ENCODE measurements at regions not wholly inside any gene's neighbourhood (a gene's known extent, or its start where the extent isn't known, plus 50 kb on each side); places are given as distances from the start of the nearest gene placed in this dataset.
"Not testable (repeated sequence)": the region's sequence is repeated elsewhere in the genome, so short reads cannot be mapped to it uniquely, and the experiment has no call there.

DNA sequence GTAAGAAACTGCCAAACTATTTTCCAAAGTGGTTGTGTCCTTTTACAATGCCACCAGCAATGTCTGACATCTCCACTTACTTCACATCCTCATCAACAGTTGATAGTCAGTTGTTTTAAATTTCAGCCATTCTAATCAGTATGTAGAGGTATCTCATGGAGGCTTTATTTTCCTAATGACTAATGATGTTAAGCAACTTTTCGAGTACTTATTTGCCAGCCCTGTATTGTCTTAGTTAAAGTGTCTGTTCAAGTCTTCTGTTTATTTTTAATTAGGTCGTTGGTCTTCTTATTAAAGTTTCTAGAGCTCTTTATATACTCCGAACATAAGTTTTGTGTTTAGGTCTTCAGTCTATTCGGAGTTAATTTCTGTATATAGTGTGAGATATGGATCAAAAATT is 54.9 kb upstream of the NBPF12 start:
- not testable (repeated sequence) for ATAC-seq; DNase-seq (ENCODE audit: low spot score in 2 of 2); H3K36me3 Mint-ChIP-seq; H3K27ac Mint-ChIP-seq; H3K9me3 Mint-ChIP-seq

DNA sequence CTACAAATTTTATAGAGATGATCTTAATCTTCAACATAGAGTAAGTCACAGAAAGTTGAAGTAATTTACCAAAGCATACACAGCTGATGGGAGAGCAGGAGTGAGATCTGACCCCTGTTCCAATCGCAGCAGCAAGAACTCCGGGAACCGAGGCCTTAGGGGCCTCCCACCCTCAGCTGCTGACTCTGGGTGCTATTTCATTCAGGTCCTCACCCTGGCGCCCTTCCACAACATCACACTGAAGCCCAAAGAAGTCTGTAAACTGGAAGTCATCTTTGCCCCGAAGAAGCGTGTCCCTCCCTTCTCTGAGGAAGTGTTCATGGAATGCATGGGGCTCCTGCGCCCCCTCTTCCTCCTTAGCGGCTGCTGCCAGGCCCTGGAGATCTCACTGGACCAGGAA is 57.0 kb upstream of the NBPF12 start:
- ATAC-seq; DNase-seq (ENCODE audit: low spot score in 2 of 2); H3K27ac Mint-ChIP-seq; H3K36me3 Mint-ChIP-seq; H3K9me3 Mint-ChIP-seq: not testable (repeated sequence)

DNA sequence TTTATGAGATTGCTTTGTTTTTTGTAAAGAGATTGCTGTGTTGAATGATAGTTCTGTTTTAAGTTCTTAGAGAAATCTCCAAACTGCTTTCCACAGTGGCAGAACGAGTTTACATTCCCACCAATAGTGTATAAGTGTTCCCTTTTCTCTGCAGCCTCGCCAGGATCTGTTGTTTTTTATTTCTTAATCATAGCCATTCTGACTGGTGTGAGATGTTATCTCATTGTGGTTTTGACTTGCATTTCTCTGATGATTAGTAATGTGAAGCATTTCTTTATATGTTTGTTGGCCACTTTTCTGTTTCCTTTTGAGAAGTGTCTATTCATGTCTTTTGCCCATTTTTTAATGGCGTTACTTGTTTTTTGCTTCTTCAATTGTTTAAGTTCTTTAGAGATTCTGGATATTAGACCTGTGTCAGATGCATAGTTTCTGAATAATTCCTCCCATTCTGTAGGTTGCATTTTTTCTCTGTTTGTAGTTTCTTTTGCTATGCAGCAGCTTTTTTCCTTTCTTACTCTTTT is 74.3 kb upstream of the NBPF12 start:
- not testable (repeated sequence) for ATAC-seq; DNase-seq (ENCODE audit: low spot score in 2 of 2); H3K36me3 Mint-ChIP-seq; H3K9me3 Mint-ChIP-seq; H3K27ac Mint-ChIP-seq

DNA sequence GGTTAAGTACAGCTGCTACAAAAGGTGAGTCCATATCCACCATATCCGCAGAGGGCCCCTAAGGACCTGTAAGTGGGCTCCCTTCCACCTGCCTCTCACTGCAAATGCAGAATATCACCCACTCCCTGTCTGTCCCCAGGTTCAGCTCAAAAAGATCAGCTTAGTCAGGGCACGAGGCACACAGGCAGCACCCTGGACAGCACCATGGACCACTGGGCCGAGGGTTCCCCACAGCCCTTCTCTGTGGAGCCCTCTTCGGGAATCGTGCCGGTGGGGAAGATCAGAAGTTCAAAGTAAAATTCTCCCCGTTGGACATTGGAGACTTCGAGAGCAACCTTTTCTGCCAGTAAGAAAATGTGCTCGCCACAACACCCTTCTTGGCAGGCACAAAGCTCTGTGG is 85.0 kb upstream of the NBPF12 start:
- H3K36me3 Mint-ChIP-seq; H3K27ac Mint-ChIP-seq; ATAC-seq; H3K9me3 Mint-ChIP-seq; DNase-seq (ENCODE audit: low spot score in 2 of 2): not testable (repeated sequence)

DNA sequence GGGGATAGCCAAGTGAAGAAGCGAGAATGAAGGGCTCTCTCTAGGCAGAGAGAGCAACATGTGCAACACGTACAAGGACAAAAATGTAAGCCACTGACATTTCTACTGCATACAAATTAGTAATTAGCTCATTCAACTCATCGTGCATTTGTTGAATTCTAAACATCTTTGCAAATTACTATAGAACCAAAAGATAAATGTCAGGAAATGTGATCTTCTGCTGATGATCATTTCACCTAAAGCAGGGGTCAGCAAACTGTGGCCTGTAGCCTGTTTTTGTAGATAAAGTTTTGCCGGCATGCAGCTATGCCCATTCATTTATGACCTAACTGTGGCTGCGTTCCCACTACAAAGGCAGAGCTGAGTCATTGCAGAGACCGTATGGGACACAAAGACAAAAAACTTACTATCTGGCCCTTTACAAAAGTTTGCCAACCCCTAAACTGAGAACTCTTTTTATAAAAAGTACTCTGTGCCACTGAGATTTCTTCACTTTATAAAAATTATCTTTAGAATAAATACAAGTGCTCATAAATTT is 87.7 kb upstream of the NBPF12 start:
- not testable (repeated sequence) for H3K9me3 Mint-ChIP-seq; H3K27ac Mint-ChIP-seq; ATAC-seq; H3K36me3 Mint-ChIP-seq; DNase-seq (ENCODE audit: low spot score in 2 of 2)

DNA sequence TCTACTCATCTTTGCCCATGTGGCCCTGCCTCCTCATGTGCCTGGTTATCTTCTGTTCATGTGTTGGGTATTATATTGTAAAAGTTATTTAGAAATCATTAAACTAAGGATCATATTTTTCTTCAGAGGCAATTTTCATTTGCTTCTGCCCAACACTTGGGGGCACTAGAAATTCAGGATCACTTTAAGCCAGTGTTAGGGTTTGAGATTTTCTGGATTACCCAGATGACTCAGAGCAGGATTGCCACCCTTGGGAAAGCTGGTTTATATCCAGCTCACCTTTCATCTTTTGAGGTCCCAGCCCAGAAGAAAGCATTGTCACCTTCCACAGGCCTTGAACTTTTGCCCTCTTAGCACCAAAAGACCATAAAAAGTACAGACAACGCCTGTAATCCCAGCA is 99.4 kb upstream of the NBPF12 start:
- H3K36me3 Mint-ChIP-seq; H3K27ac Mint-ChIP-seq; H3K9me3 Mint-ChIP-seq; DNase-seq (ENCODE audit: low spot score in 2 of 2); ATAC-seq: not testable (repeated sequence)

DNA sequence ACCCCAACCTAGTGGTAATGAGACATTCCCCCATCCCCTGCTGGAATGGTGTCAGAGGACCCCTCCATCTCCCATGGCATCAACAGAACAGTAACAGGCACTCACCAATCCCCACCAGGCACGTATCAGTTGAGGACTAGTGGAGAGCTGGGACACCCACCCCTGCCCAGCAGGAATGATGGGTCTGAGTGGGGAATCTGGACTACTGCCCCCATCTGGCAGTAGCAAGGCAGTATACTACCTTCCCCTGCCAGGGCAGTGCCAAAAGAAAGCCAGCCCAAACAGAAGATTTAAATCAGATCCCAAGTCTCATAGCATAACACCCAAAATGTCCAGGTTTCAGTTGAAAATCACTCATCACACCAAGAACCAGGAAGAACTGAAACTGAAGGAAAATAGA is 111.2 kb upstream of the NBPF12 start:
- not testable (repeated sequence) for H3K27ac Mint-ChIP-seq; H3K36me3 Mint-ChIP-seq; ATAC-seq; DNase-seq (ENCODE audit: low spot score in 2 of 2); H3K9me3 Mint-ChIP-seq

DNA sequence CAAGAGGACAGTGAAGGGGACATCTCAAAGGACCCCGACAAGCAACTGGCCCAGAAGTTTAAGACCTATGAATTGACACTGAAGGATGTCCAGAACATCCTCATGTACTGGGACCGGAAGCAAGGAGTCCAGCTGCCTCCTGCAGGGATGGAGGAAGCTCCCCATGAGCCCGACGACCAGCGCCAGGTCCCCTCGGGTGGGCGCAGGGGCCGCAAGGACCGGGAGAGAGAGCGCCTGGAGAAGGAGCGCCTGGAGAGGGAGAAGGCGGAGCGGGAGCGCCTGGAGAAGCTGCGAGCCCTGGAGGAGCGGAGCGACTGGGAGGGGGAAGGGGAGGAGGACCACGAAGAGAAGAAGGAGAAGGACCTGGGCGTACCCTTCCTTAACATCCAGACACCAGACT is 143.9 kb upstream of the NBPF12 start:
- not testable (repeated sequence) for DNase-seq (ENCODE audit: low spot score in 2 of 2); ATAC-seq; H3K36me3 Mint-ChIP-seq; H3K9me3 Mint-ChIP-seq; H3K27ac Mint-ChIP-seq

DNA sequence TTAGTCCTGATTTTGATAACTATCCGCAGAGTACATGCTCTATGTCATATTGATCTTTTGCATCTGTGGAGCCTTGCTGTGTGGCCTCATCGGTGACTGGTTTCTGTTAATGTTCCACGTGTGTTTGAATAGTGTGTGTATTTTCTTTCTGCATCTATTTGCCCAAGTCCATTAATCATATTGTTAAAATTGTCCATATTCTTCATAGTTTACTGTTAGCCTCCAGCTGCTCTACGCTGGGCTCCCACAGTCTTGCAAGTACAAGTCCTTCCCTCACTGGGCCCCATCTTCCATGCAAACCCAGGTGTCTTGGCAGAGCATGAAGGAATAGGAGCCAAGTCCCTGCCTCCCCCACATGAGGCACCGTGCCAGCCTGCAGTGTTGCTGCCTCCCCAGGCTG is 145.4 kb upstream of the NBPF12 start:
- not testable (repeated sequence) for ATAC-seq; H3K27ac Mint-ChIP-seq; H3K36me3 Mint-ChIP-seq; H3K9me3 Mint-ChIP-seq; DNase-seq (ENCODE audit: low spot score in 2 of 2)

DNA sequence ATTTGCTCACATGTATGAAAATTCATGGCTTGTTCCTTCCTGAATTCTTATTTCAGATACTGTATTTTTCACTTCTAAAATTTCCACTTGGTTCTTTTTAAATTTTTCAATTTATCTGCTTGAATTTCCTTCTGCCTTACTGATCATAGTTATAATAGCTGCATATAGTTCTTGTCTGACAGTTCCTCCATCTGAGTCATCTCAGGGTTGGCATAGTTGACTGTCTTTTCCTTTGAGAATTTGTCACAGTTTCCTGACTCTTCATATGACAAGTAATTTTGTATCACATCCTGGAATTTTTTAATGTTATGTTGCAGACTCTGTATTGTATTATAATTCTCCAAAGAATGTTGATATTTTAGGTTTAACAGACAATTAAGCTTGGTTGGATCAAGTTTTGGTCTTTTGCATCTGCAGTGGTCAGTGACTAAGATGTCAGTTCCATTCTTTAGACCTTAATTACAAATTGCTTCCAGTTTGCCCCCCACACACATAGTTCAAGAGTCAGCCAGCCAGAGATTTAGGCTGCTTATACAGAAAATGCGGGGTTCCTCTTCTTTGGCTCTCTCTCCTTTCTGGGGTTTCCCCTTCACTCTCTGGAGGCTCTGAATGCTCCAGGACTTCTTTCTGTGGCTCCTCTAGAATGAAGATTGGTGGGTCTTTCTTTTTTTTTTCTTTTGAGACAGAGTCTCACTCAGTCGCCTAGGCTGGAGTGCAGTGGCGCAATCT is 153.7 kb upstream of the NBPF12 start:
- ATAC-seq, result peak; percentile 83 to 94
- H3K36me3 Mint-ChIP-seq; H3K27ac Mint-ChIP-seq; DNase-seq (ENCODE audit: low spot score in 2 of 2); H3K9me3 Mint-ChIP-seq: not testable (repeated sequence)

DNA sequence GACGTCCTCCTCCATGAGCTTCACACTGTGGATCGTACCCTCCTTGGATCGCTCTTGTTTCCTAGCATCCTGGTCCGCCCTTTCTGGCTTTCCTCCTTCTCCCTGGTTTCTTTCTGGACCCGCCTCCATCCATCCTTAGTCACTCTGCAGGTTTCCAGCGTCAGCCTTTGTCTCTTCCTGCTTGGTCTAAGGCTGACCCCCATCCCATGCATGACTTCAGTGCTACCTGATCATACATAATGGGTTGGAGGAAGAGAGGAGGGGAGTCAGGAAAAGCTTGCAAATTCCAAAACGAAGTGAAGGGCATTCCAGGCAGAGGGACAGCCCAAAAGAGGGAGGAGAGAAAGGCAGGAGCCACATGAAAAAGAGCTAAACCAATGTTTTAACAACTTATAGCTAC is 156.9 kb upstream of the NBPF12 start:
- not testable (repeated sequence) for DNase-seq (ENCODE audit: low spot score in 2 of 2); H3K27ac Mint-ChIP-seq; ATAC-seq; H3K9me3 Mint-ChIP-seq; H3K36me3 Mint-ChIP-seq

DNA sequence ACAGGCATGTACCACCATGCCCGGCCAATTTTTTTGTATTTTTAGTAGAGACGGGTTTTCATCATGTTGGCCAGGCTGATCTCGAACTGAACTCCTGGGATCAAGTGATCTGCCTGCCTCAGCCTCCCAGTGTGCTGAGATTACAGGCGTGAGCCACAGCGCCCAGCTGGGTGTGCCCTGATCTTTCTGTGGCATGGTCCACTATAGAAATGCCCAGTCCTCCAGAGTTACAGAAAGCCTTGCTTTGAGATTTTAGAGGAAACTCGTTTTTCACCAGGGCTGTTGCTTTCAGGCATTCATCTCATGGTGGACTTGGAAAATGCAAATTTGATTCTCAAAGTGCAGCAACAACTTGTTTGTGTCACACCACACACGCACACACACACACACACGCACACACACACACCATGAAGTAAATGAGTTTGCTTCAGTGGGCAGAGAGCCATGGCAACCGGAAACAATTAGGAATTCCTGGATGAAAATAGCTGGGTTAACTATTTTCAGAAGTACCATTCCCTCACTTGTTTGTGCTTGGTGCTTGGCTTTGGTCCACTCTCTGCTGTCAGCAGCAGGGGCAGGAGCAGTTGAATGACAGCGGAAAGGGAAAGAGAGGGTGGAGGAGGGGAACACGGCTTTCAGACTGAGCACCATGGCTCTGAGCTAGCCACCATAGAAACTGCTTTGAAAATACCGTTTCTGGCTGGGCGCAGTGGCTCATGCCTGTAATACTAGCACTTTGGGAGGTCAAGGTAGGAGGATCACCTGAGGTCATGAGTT is 160.1 kb upstream of the NBPF12 start:
- not testable (repeated sequence) for DNase-seq (ENCODE audit: low spot score in 2 of 2); ATAC-seq; H3K36me3 Mint-ChIP-seq; H3K27ac Mint-ChIP-seq; H3K9me3 Mint-ChIP-seq

DNA sequence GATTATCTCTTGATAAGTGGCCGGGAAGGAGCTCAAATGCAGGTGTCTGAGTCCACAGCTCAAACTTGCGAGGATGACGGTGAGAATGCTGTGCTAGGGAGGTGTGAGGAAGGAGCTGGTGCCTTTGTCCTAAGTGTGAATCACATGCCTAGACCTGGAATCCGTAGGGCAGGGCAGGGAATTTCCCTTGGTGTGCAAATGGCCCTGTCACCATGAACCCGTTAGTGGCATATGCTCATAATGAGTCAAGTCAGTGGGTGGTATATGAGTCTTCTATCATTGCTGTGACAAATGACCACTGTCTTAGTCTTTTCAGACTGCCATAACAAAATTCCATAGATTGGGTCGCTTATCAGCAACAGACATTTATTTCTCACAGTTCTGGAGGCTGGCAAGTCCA is 163.1 kb upstream of the NBPF12 start:
- not testable (repeated sequence) for H3K27ac Mint-ChIP-seq; H3K36me3 Mint-ChIP-seq; H3K9me3 Mint-ChIP-seq; DNase-seq (ENCODE audit: low spot score in 2 of 2)
- peak; percentile 73 to 95 for ATAC-seq

DNA sequence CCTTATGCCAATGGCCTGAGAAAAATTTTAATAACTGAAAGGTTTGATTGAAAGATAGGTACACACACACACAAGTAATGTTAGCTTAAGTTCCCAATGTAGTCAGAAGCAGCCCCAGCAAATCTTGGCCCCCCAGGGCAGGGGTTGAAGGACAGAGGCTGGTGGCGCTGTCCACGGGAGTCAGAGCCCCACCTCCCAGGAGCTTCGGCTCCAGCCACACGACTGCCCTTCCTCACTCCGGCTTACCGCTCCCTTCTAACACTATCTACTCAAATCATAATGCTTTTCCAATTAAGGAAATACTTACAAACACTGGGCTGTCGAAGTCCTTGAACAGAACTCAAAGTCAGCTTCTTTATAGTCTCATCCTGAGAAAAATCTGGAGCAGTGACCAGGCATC is 163.9 kb upstream of the NBPF12 start:
- ATAC-seq; DNase-seq (ENCODE audit: low spot score in 2 of 2); H3K27ac Mint-ChIP-seq; H3K9me3 Mint-ChIP-seq; H3K36me3 Mint-ChIP-seq: not testable (repeated sequence)

DNA sequence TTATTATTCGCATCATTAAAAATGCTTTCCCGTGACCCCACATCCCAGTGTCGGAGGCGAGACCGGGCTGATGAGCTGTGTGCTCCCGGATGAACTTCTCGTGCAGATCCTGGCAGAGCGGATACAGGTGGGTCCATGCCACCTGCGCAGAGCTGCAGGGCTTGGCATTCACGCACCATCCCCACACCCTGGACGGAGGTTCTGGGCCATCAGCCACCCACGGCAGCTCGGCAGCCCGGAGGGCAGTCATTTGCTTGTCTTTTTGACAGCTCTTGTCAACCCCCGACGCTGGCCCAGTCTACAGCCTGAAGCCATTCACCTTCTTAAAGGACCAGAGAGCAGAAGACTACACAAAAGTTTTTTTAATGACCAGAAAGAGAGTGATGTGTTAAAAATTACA is 166.7 kb upstream of the NBPF12 start:
- ATAC-seq; DNase-seq (ENCODE audit: low spot score in 2 of 2); H3K36me3 Mint-ChIP-seq; H3K27ac Mint-ChIP-seq; H3K9me3 Mint-ChIP-seq: not testable (repeated sequence)

DNA sequence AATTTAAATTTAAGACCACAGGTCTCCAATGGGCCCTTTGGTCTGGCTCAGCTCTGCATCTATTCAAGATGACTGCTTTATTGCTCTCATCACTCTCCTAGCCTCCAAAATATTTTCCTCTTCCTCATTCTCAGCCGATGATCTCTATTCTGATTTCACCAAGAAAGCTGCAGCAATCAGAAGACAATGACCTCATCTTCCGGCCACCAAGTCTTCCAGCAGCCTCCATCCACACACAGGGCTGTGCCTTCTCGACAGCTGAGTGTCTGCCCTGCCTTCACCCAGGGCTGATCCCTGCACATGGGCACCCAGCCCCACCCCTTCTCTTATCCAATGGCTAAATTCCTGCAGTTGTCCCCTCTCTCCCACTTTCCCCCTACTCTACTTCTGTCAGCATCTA is 167.1 kb upstream of the NBPF12 start:
- DNase-seq (ENCODE audit: low spot score in 2 of 2); H3K27ac Mint-ChIP-seq; H3K9me3 Mint-ChIP-seq; ATAC-seq; H3K36me3 Mint-ChIP-seq: not testable (repeated sequence)

DNA sequence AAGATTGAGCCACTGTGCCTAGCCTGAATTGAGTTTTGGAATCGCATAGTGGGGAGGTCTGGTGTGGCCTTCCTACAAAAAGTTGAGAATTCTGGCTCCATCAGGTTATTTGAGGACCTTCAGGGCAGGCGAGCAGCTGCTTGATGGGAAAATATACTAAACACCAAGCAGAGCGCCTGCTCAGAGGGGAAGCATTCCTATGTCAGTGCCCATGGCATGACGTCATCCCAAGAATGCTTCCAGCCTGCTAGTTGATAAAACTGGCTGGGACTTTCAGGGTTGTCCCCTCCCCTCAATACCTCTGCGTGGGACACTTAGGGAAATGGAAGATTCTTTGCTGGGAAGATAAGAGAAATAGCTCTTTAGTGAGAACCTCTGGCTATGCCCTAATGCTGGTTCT is 174.9 kb upstream of the NBPF12 start:
- H3K36me3 Mint-ChIP-seq; H3K27ac Mint-ChIP-seq; H3K9me3 Mint-ChIP-seq; ATAC-seq; DNase-seq (ENCODE audit: low spot score in 2 of 2): not testable (repeated sequence)
